Stimulated activated CD8-positive, alpha-beta memory T cell treated with anti-CD3 and anti-CD28 coated beads, Interleukin-12 subunit alpha, Interleukin-12 subunit beta, amount 100 ng/mL, for 24 hours (primary cell): ENCODE measurements at regions not wholly inside any gene's neighbourhood (a gene's known extent, or its start where the extent isn't known, plus 50 kb on each side); places are given as distances from the start of the nearest gene placed in this dataset.

Source experiments
- DNase-seq: peaks from one replicate; pipeline ENCODE4 v3.0.0-alpha.2; 2020; ENCODE audit errors: extremely low read depth

DNA sequence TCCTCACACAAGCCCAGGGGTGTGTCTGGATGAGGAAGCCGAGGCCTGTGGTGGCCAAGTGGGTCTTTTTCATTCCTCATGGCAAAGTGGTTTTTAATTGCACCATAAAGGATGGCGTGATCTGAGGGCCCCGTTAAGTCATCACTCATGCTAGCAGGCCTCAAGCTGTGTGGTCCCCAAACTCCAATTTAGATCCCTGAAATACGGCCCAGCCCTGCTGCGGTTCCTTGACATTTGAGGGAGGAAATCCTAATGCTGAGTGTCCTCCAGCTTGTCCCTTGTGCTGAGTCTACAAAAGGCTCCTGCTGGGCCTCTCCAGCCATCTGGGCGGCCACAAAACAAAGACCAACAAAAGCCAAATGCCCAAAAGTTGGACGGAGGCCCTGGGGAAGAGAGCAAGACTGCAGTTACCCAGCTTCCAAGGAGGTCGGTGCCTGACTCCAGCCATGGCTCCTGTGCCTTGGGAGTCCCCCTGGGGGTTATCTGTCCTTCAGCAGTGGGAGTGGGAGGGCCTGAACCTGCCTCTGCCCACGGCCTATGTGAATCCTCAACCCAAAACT is 162.3 kb upstream of the PDE10A start:
- DNase-seq: no peak

- DNase-seq: no peak
Observed at GRCh38 chr6:165823609-165824326, 160.7 kb upstream of the PDE10A start.

DNA sequence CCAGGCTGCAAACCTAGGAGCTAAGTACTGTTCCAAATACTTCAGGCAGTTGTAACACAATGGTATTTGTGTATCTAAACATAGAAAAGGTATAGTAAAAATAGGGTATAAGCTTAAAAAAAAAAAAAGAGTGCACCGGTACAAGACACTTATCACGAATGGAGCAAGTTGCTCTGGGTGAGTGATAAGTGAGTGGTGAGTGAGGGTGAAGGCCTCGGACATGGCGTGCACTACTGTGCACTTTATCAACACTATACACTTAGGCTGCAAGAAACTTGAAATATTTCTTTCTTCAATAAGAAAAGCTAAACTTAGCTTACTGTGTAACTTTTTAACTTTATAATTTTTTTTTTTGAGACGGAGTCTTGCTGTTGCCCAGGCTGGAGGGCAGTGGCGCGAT is 159.5 kb upstream of the PDE10A start:
- no peak for DNase-seq

GRCh38 chr6:165821754-165822153 is 158.7 kb upstream of the PDE10A start:
- DNase-seq: no peak

GRCh38 chr6:165820934-165821333 is 157.9 kb upstream of the PDE10A start:
- DNase-seq: no peak

- DNase-seq: no peak
Observed at GRCh38 chr6:165820407-165820806, 157.4 kb upstream of the PDE10A start.

- DNase-seq: no peak
Observed at GRCh38 chr6:165819394-165819793, 156.4 kb upstream of the PDE10A start.

GRCh38 chr6:165818200-165818599 is 155.2 kb upstream of the PDE10A start:
- DNase-seq: no peak

DNA sequence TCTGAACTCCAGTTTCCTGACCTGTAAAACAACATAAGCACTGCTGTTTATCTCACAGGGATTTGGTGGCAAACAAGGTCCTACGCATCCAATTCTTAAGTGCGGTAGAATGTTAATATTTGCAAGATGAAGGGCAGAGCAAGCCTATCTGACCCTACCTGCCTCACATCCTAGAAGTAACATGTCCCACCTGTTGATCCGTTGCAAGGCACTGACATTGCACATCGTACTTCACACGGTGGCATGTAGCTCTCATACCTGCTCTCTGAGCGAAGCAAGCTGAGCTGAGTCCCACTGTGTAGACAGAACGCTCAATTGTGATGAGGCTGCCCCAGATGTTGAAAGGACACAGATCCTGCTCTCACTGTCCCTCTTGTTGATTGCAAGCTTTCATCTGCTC is 154.7 kb upstream of the PDE10A start:
- DNase-seq: no peak

DNA sequence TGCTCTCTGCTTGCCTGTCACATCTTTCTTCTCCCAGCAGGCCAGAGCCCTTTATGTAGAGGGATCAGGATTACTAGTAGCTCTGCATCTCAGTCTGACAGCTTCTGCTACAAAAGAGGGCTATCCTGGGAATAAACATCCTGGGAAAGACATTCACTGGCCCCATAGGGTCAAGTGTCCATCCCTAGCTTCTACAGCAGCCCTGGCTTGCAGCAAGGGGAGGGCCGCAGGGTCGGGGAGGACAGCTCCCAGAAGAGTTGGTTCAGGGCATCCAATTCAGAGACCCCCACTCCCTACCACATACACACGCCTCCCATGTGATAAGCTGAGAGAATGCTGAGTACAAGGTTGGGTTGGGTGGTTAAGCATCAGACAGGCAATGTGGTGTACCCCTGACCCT is 154.1 kb upstream of the PDE10A start:
- DNase-seq: no peak

- DNase-seq: no peak
Observed at GRCh38 chr6:165814679-165815078, 151.6 kb upstream of the PDE10A start.

DNA sequence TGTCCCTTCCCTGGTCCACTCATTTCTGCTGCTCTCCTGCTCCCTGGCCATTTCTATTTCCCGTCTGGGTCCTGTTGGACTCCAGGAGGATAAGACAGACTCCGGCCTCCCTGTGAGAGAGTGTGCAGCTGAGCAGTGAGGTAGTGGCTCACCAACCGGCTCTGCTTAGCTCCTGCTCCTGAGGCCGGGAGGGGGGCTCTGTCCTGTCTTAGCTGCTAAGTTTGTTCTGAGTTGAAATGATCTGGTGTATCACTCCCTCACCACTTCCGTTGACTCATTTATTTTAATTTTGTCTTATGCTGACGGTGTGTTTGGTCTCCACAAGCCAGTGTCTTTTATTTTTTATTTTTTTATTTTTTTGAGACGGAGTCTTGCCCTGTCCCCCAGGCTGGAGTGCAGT is 148.5 kb upstream of the PDE10A start:
- no peak for DNase-seq

GRCh38 chr6:165808021-165808420 is 145.0 kb upstream of the PDE10A start:
- no peak for DNase-seq

DNA sequence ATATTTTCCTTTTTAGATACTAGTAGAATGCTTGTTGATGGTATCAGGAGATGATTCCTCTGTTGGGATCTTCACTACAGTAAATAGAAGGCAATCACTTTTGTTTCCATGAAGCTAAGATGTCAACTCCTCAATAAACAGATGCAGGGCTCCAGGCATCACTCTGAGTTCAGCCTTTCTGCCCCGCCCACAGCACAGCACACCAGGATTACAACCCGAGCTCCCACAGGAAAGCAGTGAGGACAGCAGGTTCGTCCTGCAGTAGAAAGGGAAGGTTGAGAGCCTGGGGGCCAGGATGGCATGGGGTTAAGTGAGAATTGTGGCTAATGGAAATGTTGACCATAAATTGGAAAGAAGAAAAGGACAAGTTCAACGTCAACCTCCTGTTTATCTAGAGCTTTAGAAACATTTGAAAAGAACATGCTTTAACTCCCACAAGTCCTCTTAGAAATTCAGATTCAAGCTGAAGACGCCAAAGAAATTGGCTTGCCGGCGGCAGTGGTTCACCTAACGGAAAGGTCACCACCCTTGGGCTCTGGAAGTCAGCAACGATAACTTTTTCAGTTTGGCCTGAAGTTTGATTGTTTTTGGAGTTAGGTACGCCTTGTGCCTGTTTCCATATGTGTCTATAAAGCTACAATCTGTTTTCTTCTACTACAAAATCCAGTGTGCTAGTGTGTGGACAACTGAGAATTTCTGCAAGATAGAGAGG is 144.4 kb upstream of the PDE10A start:
- DNase-seq: no peak

DNA sequence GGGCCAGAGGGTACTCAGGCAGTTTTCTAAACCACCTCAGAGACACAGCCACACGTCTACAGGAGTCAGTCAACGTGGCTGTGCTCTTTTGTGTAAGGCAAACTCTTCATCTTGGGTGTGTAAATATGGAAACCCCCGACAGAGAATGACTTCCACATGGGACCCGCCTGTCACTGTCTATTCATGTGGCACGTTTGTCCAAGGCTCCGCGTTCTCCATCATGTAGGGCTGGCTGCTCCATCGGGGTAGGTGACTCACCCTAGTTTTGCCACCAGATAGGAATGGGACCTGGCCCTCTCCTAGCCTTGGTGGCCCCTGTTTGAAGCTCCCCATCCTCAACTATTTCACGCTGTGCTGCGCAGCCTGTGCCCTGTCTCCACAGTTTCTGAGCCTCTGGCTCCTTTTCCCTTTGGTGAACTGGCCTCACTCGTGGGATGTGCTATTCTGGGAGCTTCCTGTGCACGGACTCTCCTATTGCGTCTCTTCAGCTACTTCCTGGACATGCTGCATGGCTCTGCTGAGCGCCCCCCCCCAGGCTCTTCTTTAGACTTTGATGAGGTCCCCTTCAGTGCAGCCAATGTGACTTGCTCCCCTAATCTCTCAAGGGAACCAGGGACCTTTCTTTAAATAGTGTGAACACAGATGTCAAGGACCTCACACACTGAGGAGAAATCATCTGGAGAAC is 143.2 kb upstream of the PDE10A start:
- DNase-seq: no peak

DNA sequence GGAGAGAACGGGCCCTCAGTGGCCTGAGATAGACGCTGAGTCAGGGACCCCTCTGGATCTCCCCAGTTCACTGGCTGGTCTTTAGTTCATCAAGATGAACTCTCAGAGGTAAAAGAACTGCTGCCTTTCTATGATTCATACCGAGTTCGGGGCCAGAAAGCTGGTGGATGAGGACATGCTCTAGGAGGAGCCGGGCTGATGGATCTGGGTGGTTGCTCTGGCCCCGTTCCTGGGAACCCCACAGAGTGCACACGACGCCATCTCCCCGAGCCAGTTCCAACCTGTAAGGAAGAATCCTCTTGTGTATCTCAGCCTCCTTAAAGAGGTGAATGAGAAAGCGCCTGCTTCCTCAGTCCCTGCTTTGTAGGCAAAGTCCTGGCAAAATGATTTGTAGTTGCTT is 142.6 kb upstream of the PDE10A start:
- DNase-seq: no peak

- DNase-seq: no peak
Observed at GRCh38 chr6:165805067-165805555, 142.1 kb upstream of the PDE10A start.

- no peak for DNase-seq
Observed at GRCh38 chr6:165804331-165805066, 141.5 kb upstream of the PDE10A start.

DNA sequence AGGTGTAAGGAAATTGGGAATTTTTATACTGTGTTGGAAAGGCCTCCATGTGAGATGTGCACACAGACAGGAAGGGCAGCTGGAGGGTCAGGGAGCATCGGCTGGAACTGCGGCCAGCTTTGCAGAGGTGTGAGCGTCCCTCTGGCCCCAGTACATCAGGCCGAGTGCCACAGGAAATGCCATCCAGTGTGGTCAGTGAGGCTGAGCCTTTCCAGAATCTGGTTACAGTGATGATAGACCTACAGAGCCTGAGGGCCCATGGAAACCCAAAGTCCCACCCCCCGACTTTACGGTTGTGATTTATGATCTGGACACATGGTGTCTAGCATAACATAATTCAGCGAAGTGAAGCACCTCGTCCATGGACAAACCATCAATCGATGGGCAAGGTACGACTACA is 137.3 kb upstream of the PDE10A start:
- DNase-seq: no peak

DNA sequence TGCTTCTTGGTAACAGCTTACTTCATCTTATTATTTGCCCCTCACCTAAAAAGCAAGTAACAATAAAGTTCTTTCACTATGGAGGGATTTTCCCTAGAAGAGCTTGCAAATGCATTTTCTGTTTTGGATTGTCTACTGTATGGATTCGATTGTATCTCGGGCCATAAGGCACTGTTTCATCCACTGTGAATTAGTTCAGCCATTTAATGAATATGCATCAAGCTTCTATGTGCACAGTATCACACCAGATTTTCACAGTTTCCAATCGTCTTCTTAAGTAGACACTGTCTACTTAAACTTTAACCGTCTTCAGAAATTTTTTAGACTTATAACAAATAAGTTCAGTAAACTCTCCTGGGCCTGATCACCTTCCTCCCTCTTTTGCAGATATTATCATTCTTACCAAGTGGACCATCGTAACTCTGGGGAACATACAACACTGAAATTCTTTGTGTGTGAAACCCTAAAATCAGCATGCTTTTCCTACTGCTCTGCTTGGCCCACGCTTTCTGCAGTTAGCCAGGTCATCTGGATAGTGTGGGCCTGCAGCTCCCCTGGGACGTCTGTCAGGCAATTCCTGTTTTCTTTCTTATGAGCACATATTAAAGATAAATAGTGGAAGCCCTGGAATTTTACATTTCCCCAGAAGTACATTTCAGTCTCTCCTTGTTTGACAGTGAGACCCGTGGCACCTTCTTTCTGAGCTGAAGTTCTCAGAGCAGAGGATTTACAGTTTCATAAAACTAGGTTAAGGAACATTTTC is 136.5 kb upstream of the PDE10A start:
- DNase-seq: no peak

- DNase-seq: no peak
Observed at GRCh38 chr6:165798991-165799390, 135.9 kb upstream of the PDE10A start.
